Dedifferentiated amniotic fluid mesenchymal stem cell (primary cell): ENCODE measurements at regions not wholly inside any gene's neighbourhood (a gene's known extent, or its start where the extent isn't known, plus 50 kb on each side); places are given as distances from the start of the nearest gene placed in this dataset.

Experiments
- DNase-seq: peaks from one replicate; pipeline ENCODE4 v3.0.0-alpha.2; 2016; ENCODE audit errors: extremely low spot score

DNA sequence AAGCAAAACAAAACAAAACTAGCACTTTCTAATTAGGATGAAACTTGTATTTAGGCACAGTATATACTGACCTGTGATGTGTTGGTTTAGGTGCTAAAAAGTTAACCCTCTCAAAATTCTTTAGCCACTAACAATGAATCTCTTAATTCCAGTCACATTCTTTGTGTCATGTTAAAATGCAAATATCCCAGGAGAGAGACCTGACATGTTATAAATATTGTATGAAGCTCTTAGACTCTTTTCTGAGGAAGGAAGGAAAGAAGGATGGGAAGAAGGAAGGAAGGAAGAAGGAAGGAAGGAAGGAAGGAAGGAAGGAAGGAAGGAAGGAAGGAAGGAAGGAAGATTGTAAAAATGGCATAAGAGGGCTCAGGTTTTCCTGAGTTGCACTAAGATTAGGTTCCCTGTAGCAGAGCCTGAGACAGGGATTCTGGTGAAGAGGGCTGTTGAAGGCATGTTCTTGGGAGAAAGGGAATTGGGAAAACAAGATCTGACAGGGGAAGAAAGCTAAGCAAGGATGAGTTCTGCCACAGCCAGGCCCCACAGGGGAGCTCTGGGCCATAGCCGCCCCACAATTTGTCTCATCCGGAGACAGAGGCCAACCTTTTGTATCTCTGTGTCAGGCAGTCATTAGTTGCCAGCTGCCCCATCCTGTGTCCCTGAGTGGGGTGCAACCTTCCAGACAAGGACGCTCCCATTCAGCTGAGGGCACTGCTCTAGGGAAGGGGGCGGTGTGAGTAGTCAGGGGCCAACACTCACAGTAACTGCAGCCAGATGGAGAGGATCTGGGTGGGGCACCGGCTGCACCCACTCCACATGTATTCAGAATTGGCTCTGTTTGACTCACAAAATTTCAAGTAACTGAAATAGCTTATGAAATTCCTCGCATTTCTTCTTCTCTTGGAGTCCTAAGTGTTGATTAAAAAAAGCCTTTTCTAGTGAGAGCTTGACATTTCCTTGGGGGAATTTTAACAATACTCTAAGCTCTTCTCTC lies 189.3 kb upstream of the ARG1 start:
- DNase-seq = peak; percentile 66

DNA sequence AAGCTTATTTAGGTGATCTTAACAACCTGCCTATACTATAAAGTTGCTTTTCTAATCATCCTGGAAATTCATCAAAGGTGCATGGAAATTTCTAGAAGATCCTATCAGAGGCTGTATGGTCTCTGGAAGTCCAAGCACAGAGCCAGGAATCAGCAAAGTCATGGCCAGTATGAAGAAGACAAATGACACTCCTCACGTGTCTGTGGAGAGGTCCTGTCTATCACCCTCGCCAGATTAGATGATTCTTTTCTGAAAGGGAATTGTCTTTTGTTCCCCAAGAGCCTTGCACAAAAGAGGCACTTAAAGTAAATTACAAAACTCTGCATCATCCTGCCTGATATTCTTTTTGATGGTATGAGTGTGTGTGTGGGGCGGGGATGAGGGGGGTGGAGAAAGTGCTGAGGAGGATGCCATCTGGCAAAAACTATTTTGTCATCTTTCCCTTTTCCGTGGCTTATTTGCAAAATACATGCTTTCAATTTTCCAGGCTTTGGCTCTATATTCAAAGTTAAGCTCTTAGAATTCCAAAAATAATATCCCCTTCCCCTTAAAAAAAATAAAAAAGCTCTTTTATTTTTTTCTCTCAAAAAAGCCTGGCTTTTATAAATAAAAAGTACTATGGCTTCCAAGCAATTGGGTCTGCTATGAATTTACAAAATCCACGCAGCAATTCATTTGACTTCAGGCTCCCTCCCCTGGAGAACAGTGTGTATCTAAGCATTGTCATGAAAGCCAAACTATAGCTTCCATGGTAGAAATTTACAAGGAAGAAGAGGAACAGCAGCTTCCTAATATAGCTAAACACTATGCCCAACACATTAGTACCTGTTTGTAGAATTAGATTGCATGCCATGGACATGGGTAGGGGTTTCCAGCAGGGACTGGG lies 185.2 kb upstream of the ARG1 start:
- DNase-seq = no peak

DNA sequence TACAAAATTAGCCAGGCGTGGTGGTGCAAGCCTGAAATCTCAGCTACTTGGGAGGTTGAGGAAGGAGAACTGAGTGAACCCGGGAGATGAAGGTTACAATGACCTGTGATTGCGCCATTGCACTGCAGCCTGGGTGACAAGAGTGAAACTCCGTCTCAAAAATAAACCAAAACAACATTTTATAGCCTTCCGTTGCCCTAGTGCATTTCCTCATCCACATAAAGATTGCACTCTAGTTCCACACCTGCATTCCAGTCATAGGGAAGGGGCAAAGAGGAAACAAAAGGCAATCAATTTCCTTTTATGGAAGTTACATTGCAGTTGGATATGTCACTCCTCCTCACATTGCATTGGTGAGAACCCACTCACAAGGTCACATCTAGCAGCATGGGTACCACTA lies 182.7 kb upstream of the ARG1 start:
- no peak for DNase-seq

DNA sequence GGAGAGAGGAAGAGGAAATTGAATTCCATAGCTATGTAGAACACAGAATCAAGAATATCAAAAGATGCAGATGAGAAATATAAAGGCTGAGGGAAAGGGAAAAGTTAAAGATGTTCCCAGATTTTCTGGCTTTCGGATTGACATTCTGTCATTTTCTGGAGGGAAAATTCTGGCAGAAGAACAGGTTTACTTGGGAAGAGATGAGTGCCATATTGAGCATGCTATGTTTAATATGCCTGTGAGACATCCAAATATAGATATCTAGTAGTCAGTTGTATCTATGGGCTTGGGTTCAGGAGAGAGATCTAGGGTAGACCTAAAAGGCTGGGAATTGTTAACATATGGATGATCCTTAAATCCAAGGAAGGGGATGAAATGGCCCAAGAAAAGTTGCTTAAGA lies 181.9 kb upstream of the ARG1 start:
- no peak for DNase-seq

DNA sequence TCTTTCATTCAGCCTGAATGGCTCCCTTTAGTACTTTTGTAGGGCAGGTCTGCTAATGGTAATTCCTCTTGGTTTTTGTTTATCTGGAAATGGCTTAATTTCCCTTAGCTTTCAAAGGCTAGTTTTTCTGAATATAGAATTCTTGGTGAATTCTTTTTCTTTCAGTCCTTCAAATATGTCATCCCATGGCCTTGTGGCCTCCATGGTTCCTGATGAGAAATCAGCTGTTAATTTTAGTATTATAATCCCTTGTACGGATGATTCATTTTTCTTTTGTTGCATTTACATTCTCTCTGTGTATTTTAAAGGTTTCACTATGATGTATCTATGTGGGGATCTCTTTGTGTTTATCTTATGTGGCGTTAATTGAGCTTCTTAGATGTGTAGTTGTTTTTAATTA lies 179.6 kb upstream of the ARG1 start:
- DNase-seq = no peak

DNA sequence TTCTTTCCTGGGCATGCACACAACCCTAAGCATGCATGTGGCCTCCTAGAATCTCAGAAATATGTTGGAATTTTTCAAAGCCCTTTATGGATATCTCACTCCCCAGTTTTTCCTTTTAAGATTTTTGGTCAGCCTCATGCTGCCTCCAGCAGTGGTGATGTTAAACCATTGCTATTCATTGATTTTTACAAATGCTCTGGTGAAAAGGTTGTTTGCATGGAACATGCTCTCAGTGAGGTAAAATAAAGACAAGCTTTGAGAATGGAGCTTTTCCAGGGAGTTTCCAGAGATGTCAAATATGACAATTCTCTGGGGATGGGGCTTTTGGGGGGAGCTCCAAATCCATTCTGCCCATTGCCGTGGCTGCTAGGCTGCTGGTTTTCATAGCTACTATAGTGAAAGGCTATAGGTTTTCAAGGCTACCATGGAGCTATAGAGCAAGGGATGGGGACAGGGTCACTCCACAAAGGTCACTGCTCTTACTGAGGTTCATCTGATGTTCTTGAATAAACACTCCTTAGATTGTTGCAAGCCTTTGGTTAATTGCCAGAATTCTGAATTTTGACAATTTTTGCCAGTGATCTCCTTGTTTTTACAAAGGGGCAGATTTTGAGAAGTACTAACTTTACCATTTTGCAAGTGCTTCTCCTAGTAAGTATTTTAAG lies 178.1 kb upstream of the ARG1 start:
- no peak for DNase-seq

DNA sequence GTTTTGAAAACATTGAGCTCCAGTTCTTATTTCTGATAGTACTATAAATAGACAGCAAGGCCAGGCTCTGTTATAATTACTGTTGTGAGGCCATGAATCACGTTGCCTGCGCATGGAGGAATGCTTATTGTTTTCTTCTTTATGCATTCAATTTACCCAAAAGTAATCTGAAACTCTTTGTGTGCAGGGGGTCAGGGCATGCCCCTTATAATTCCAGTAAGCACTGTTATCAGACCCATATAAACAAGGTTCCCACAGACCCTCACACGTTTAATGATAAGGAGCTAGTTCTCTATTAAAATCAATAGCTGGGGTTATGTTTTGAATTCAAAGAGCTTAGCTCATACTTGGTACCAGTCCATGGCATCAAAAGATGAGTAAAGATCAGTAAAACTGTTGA lies 174.8 kb upstream of the ARG1 start:
- no peak for DNase-seq

DNA sequence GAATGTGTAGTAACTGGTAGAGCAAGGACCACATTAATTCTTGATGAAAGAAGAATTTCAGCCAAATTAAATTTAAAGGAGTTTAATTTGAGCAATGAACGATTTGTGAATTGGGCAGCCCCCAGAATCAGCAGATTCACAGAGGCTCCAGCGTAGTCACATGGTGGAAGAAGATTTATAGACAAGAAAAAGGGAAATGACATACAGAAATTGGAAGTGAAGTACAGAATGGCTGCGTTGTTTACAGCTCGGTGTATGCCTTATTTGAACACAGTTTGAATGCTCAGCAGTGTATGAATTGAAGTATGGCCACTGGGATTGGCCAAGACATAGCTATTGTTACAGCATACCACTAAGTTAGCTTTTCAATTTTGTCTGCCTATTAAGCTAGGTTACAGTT lies 173.6 kb upstream of the ARG1 start:
- no peak for DNase-seq

DNA sequence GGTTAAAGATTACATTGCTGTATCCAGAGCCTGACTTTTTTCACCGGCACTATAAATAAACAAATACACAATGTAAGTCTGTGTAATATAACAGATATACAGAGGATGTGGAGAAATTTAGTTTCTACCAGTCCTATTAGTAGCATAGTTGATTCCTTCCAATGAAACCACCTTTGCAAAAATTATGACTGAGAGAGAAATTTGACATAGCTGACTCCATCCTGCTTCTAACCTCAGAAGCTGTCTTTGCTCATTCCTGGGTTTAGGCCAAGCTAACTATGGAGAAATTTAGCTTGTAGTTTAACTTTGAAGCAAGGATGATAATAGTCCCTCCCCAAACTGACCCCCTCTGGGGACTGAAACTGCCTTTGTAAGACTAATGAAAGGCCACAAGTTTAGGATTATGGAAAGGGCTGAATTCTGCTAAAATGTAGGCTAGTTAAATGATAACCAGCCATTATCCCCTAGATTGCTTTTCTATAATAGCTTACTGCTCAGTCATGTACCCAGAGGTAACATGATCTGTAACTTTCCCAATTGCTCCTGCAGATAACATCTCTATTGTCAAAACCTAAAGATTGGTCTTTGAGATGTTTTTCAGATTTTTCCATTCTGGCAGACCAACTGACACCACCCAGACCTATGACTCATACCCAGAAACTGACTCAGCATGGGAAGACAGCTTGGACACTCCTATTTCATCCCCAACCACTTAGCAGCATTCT lies 172.8 kb upstream of the ARG1 start:
- DNase-seq = peak; percentile 85

DNA sequence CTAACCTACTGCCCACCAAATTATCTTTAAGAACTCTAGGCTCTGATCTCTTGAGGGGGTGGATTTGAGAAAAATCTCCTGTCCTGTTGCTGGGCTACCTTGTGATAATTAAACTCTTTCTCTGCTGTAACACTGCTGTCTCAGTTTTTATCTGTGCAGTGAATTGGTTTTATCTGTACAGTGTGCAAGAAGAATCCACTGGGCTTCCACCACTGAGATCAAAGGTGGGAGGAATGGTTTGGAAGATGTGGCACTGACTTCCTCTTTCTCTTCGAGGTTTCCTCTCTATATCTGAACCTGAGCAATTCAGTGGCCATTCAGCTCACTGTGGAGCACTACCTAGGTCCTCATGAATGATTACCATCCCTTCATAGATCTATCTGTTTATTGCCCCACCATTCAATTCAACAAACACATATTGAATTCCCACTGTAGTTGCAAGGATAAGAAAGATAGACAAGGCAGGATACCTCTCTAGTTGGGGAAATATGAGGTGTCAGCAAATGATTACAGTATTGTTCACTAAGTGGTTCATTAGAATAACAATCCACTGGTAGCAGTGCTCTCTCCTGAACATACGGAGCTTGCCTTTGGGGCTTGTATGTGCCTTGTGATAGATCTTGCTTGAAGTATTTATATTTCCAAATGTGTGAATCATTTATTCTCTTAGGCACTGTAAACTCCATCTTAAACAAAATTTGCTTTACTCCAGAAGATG lies 172.1 kb upstream of the ARG1 start:
- DNase-seq = no peak

DNA sequence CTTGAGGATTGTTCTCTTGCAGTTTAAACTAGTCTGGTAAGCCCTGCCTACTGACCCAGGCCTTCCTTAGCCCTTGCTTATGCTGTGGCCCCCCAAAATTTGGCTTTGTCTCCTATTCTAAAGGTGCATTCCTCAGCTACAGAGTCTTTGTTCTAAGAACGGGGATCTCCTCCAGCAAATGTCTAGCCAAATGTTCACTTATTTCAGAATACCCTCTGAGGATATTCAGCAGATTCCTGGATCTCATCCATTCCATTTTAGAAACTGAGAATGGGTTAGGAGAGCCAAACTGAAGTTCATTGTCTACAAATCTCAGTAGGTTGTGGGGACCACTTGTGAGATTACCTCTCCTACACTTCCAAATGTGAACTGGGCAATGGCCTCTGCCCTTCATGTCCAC lies 164.2 kb upstream of the ARG1 start:
- no peak for DNase-seq

DNA sequence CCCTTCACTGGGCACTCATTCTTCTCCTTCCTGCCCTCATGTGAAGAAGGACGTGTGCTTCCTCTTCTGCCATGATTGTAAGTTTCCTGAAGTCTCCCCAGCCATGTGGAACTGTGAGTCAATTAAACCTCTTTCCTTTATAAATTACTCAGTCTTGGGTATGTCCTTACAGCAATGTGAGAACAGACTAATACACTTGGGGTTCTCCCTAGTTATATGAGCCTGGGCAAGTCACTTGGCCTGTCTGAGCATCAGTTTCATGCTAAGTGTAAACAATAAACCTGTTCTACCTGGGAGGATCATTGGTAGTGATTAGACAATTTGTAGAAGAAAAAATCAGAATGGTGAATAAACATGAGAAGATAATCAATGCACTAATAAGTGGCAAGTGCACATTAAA lies 162.2 kb upstream of the ARG1 start:
- DNase-seq = no peak

DNA sequence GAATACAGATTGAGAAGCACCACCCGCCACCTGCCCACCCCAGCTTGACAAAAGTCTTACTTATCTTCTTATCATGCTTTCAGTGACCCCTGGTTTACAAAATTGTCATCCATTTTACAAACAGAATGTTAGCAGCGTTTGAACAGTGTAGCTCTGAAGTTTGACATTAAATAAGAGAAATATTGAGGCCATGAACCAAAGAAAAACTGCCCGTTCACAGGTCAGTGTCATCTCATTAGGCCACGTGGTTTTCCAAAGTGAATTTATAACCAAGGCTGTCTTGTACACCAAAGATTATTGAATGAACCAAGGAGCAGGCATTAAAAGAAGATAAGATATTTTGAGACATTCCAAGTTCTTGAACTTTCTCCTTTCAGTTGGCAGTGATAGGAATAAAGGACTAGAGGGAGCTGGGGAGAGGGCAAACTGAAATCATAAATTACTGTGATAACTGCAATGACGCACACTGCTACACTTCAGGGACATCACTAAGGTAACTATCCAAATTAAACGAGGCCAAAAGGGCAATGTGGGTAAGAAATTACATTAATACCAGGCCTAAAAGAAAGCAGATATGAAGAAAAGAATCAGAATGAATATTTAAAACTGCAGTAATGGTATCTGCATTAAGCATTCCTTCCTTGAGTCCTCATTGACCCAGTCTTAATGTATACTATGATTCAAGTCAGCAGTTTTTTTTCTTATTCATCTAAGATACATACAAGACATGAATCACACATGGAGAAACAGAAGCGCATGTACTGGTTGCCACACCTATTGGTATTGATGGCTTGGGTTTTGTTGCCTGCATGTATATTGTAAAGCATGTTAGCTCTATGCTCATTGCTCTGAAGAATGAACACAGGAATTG lies 159.8 kb upstream of the ARG1 start:
- DNase-seq = no peak

DNA sequence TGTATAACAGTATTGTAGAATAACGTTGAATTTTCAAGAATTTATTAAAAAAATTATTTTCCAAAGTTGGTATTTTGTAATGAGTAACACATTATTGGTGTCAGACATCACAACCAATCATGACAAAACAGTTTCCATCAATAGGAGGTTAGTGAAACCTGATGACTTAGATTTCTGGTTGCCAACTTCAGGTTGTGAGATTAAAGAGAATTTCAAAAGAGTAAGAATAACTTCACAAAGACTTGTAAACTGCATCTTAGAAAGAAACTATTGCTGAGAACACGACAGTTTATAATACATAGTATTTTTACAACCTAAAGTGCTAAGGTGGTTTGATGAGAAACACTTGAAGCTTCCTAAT lies 159.2 kb upstream of the ARG1 start:
- no peak for DNase-seq

DNA sequence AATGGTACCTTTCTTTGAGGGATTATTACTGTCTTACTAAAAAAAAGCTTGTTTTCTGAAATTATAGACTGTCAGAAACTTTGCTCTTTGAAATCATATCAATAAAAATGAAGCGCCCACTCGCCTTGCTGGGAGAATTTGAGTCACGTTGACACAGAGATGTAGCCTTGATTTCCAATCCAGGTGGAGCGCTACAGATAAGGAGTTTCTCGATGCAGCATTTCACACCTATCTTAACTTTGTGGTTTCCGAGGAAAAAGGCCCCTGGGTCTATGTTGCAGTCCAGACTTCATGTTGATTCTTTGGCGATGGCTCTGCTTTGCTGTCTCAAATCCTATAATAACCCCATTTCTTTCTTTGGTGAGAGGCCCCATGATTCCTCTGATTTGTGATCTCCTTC lies 158.1 kb upstream of the ARG1 start:
- DNase-seq = no peak

DNA sequence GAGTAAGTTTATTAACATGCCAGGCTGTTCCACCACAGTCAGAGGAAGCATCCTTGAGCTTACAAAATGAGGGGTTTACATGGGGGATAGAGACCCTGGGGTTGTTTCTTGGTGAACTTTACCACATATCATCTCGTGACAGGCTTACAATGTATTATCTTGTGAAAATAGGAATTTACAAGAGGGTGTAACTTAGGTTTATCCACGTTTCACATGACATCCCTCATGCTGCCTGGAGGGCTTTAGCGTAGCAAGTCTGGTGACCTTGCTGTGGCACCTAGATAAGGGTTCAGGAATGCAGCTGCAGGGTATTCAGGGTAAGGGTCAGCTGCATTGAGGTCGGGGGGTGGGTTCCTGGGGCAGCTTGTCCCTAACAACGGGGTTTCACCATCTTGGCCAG lies 154.6 kb upstream of the ARG1 start:
- DNase-seq = no peak

DNA sequence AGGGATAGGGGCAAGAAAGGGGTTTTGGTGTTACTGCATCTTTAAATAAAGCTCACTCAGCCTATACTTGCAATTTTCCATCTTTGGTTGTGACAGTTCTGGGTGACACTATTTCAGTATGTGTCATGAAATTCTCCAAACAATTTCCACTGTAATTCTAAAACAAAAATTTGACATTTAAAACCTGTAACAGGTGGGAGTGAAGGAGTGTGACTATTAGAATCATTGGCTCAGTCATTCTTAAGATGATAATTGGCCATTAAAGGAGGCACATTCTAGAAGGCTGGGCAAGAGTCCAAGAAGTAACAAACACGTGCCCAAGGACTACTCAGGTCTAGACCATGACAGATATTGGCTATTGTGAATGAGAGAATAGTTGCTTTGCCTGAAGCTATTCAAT lies 153.3 kb upstream of the ARG1 start:
- no peak for DNase-seq

DNA sequence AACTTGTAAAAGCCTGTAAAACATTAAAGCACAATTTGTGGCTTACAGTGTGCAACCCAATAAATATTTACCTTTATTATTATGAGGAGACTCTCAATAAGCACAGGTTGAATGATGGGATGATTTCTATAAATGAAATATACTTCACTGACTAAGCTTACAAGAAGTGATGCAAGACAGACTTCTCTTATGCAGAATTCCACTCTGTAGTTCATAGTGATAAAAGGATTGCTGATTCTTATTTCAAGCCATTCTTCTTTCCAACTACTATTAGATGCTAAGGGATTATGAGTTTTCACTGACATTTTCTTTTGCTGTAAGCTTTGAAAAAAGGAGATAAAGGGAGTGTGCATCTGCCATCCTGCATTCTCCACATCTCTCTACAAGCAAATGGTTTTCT lies 149.0 kb upstream of the ARG1 start:
- DNase-seq = no peak

DNA sequence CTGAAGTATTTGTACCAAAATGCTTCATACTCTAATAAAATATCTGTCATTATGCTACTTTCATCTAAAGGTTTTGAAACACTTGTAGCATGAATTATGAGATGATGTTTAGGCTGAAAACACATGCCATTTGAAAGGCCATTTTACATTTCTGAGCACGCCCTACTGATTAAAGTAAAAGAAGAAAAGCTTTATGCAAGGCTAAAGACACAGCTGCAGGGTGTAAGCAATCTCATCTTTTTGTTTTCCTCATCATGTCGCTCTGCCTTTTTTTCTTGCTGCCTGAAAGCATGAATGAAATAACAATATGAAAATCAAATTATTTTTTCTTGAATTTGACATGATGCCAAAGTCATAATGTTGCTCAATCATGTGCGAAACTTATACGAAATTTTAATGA lies 148.6 kb upstream of the ARG1 start:
- DNase-seq = no peak

DNA sequence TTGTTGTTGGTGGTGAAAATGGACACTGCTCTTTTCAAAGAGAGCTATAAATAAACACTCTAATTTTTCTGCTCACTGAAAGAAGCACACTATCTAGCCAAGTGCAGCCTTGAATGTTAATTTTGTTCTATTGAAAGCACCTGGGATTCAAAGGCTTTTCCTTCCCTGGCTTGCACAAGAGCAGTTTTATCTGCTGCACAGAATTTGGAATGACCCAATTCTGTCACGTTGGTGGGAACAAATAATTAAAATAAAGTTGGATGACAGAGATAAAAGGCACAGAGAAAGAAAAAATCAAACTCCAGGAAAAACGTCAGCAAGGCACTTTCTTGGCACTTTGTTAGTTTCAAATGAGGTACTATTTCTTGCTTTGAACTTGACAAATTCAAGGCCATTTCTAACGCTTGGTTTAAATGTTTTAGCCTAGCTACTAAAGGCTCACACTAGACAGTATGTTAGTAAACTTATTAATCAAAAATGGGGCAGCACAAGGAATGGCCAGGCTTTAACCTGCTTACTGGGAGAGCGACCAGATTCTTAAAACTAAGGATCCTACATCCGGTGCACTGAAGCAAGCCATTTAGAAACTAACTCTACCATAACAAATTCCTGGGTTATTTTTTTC lies 145.5 kb upstream of the ARG1 start:
- DNase-seq = no peak
